ENCODE measurements at regions not wholly inside any gene's neighbourhood (a gene's known extent, or its start where the extent isn't known, plus 50 kb on each side); places are given as distances from the start of the nearest gene placed in this dataset.

- Histone ChIP-seq H3K9me3 (ENCODE audit: control insufficient read depth, low read depth, low read length) (no peaks in the 10 kb centered on the region), H3K9ac (ENCODE audit: control insufficient read depth, extremely low read depth, insufficient read depth, low read length) (no peak overlapping the region), H2AFZ (ENCODE audit: control insufficient read depth, low read length) (no peak overlapping the region), H4K20me1 (ENCODE audit: control insufficient read depth, extremely low read depth, insufficient read depth, low read length) (no peaks in the 10 kb centered on the region), H3K4me3 (ENCODE audit: control insufficient read depth in 2 of 3, extremely low read depth in 1 of 3, insufficient read depth in 2 of 3, low read depth in 1 of 3, low read length in 3 of 3) (no peak overlapping the region), H3K9me1 (ENCODE audit: control insufficient read depth, extremely low read depth, insufficient read depth, low read length) (no peaks in the 10 kb centered on the region), H3K36me3 (ENCODE audit: control insufficient read depth in 2 of 2, extremely low read depth in 1 of 2, insufficient read depth in 2 of 2, low read length in 2 of 2) (no peaks in the 10 kb centered on the region), H3K79me2 (ENCODE audit: control insufficient read depth, insufficient read depth, low read length) (no peaks in the 10 kb centered on the region), H3K4me1 (ENCODE audit: control insufficient read depth, extremely low read depth, insufficient read depth, low read length) (no peaks in the 10 kb centered on the region), H3K27me3 (ENCODE audit: control insufficient read depth, extremely low read depth, insufficient read depth, low read length) (peaks cover 21% of the 10 kb centered on the region), H3K27ac (ENCODE audit: control insufficient read depth, insufficient read depth, low read length) (no peak overlapping the region), H3K4me2 (ENCODE audit: control insufficient read depth, extremely low read depth, insufficient read depth, low read depth, low read length) (no peak overlapping the region)
- dilution Hi-C loops (cut with MboI; ENCODE audit: extremely low pct_ligation_motif_present, low sequenced_read_pairs), result no loop called here
- no peak for DNase-seq (ENCODE audit: low read depth, low spot score)
- TF ChIP-seq CTCF (optimal IDR thresholded peaks at IDR 0.05 in 1 of 3, IDR thresholded peaks at IDR 0.05 in 1 of 3, conservative IDR thresholded peaks at IDR 0.05 in 1 of 3; ENCODE audit: extremely low read depth in 1 of 3, insufficient read depth in 2 of 3, low read length in 3 of 3), result no peak
- TF ChIP-seq EZH2 (IDR thresholded peaks at IDR 0.05; ENCODE audit: low read length), result no peak
- no peak for FAIRE-seq
Measured at GRCh38 chr20:58087562-58087858, 140.9 kb downstream of the ANKRD60 start.

GRCh38 chr20:58086763-58087561 is 141.5 kb downstream of the ANKRD60 start:
- Histone ChIP-seq H3K9me3 (ENCODE audit: control insufficient read depth, low read depth, low read length) (no peaks in the 10 kb centered on the region), H3K9me1 (ENCODE audit: control insufficient read depth, extremely low read depth, insufficient read depth, low read length) (no peaks in the 10 kb centered on the region), H3K9ac (ENCODE audit: control insufficient read depth, extremely low read depth, insufficient read depth, low read length) (no peak overlapping the region), H3K27ac (ENCODE audit: control insufficient read depth, insufficient read depth, low read length) (no peak overlapping the region), H3K4me3 (ENCODE audit: control insufficient read depth in 2 of 3, extremely low read depth in 1 of 3, insufficient read depth in 2 of 3, low read depth in 1 of 3, low read length in 3 of 3) (no peak overlapping the region), H3K36me3 (ENCODE audit: control insufficient read depth in 2 of 2, extremely low read depth in 1 of 2, insufficient read depth in 2 of 2, low read length in 2 of 2) (no peaks in the 10 kb centered on the region), H3K4me1 (ENCODE audit: control insufficient read depth, extremely low read depth, insufficient read depth, low read length) (no peaks in the 10 kb centered on the region), H3K79me2 (ENCODE audit: control insufficient read depth, insufficient read depth, low read length) (no peaks in the 10 kb centered on the region), H4K20me1 (ENCODE audit: control insufficient read depth, extremely low read depth, insufficient read depth, low read length) (no peaks in the 10 kb centered on the region), H2AFZ (ENCODE audit: control insufficient read depth, low read length) (no peak overlapping the region), H3K27me3 (ENCODE audit: control insufficient read depth, extremely low read depth, insufficient read depth, low read length) (peaks cover 16% of the 10 kb centered on the region), H3K4me2 (ENCODE audit: control insufficient read depth, extremely low read depth, insufficient read depth, low read depth, low read length) (no peak overlapping the region)
- FAIRE-seq, result peak; percentile 62
- dilution Hi-C loops (cut with MboI; ENCODE audit: extremely low pct_ligation_motif_present, low sequenced_read_pairs), result no loop called here
- TF ChIP-seq EZH2 (IDR thresholded peaks at IDR 0.05; ENCODE audit: low read length), result no peak
- peak; percentile 93 to 97 (median 94) for TF ChIP-seq CTCF (optimal IDR thresholded peaks at IDR 0.05 in 1 of 3, IDR thresholded peaks at IDR 0.05 in 1 of 3, conservative IDR thresholded peaks at IDR 0.05 in 1 of 3; ENCODE audit: extremely low read depth in 1 of 3, insufficient read depth in 2 of 3, low read length in 3 of 3)
- DNase-seq (ENCODE audit: low read depth, low spot score), result peak; percentile 11
